ENCODE measurements at regions not wholly inside any gene's neighbourhood (a gene's known extent, or its start where the extent isn't known, plus 50 kb on each side); places are given as distances from the start of the nearest gene placed in this dataset.

- TF ChIP-seq, protein P1, sequence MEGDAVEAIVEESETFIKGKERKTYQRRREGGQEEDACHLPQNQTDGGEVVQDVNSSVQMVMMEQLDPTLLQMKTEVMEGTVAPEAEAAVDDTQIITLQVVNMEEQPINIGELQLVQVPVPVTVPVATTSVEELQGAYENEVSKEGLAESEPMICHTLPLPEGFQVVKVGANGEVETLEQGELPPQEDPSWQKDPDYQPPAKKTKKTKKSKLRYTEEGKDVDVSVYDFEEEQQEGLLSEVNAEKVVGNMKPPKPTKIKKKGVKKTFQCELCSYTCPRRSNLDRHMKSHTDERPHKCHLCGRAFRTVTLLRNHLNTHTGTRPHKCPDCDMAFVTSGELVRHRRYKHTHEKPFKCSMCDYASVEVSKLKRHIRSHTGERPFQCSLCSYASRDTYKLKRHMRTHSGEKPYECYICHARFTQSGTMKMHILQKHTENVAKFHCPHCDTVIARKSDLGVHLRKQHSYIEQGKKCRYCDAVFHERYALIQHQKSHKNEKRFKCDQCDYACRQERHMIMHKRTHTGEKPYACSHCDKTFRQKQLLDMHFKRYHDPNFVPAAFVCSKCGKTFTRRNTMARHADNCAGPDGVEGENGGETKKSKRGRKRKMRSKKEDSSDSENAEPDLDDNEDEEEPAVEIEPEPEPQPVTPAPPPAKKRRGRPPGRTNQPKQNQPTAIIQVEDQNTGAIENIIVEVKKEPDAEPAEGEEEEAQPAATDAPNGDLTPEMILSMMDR (IDR thresholded peaks at IDR 0.05) = no peak
- TF ChIP-seq POLR2A (IDR thresholded peaks at IDR 0.05) (no peak), EP300 (IDR thresholded peaks at IDR 0.05) (no peak), POLR2AphosphoS5 (IDR thresholded peaks at IDR 0.05) (no peak)
Observed at GRCh38 chr15:79617071-79617470, 184.9 kb downstream of the MINAR1 start.

All from upper lobe of left lung (tissue), 4 donors.